GM23248 (cell line): ENCODE measurements at regions not wholly inside any gene's neighbourhood (a gene's known extent, or its start where the extent isn't known, plus 50 kb on each side); places are given as distances from the start of the nearest gene placed in this dataset.

Experiments
- DNase-seq: peaks from one replicate; pipeline ENCODE4 v3.0.0-alpha.2; 2015
- H2AFZ ChIP-seq: fragments of 200-600 bp; sonication (generic); 2 replicates; pipeline ENCODE4 v1.6.1; 2016; ENCODE audit warnings: antibody characterized with exemption
- H3F3A ChIP-seq: fragments of 200-600 bp; sonication (generic); 2 replicates; pipeline ENCODE4 v1.6.1; 2016; ENCODE audit warnings: mild to moderate bottlenecking, antibody characterized with exemption, mixed run types; ENCODE audit not compliant: insufficient read depth
- H3K27ac ChIP-seq: fragments of 200-600 bp; sonication (generic); 2 replicates; pipeline ENCODE4 v1.5.1; 2016; ENCODE audit warnings: mild to moderate bottlenecking
- H3K27me3 ChIP-seq: fragments of 200-600 bp; sonication (generic); replicated peaks from 2 replicates; pipeline ENCODE4 v1.6.1; 2016; ENCODE audit warnings: mild to moderate bottlenecking; ENCODE audit not compliant: insufficient read depth
- H3K36me3 ChIP-seq: fragments of 200-600 bp; sonication (generic); 2 replicates; pipeline ENCODE4 v1.6.1; 2016; ENCODE audit warnings: low read depth, mild to moderate bottlenecking
- H3K4me1 ChIP-seq: fragments of 200-600 bp; sonication (generic); 2 replicates; pipeline ENCODE4 v1.6.1; 2016; ENCODE audit warnings: mild to moderate bottlenecking; ENCODE audit not compliant: insufficient read depth
- H3K4me2 ChIP-seq: fragments of 200-600 bp; sonication (generic); one replicate; pipeline ENCODE4 v1.6.1; 2016; ENCODE audit warnings: mild to moderate bottlenecking; ENCODE audit not compliant: unreplicated experiment
- H3K4me3 ChIP-seq: fragments of 200-600 bp; sonication (generic); 2 replicates; pipeline ENCODE4 v1.5.1; 2016; ENCODE audit warnings: mild to moderate bottlenecking
- H3K79me2 ChIP-seq: fragments of 200-600 bp; sonication (generic); 2 replicates; pipeline ENCODE4 v1.6.1; 2016; ENCODE audit warnings: mild to moderate bottlenecking; ENCODE audit not compliant: insufficient read depth
- H3K9ac ChIP-seq: fragments of 200-600 bp; sonication (generic); 2 replicates; pipeline ENCODE4 v1.6.1; 2016; ENCODE audit warnings: mild to moderate bottlenecking
- H3K9me2 ChIP-seq: fragments of 200-600 bp; sonication (generic); 2 replicates; pipeline ENCODE4 v1.6.1; 2016; ENCODE audit warnings: mixed run types, mild to moderate bottlenecking, moderate library complexity; ENCODE audit not compliant: insufficient read depth
- H3K9me3 ChIP-seq: fragments of 200-600 bp; sonication (generic); one replicate; pipeline ENCODE4 v1.6.1; 2017; ENCODE audit warnings: low read depth
- H4K20me1 ChIP-seq: fragments of 200-600 bp; sonication (generic); 2 replicates; pipeline ENCODE4 v1.6.0; 2016; ENCODE audit not compliant: insufficient read depth
- EZH2 ChIP-seq: fragments of 200-600 bp; sonication (generic); IDR thresholded peaks from 2 replicates; pipeline ENCODE4 v1.6.1; 2018; ENCODE audit warnings: antibody characterized with exemption, mild to moderate bottlenecking; ENCODE audit not compliant: insufficient read depth, poor library complexity, severe bottlenecking
- EZH2phosphoT487 ChIP-seq: fragments of 200-600 bp; sonication (generic); IDR thresholded peaks from 2 replicates; pipeline ENCODE4 v1.6.1; 2018; ENCODE audit warnings: antibody characterized with exemption, moderate library complexity, mild to moderate bottlenecking, low read depth; ENCODE audit not compliant: insufficient read depth
- WGBS, 2 experiments: methylation state at CpG; one replicate each; pipeline ENCODE4 v1.1.6; 2015 to 2017; ENCODE audit warnings: low lambda C conversion rate in 2 of 2, low coverage in 1 of 2; ENCODE audit errors: missing lambda C conversion rate in 2 of 2; 5-methylcytosine and 5-hydroxymethylcytosine counted together
- in situ Hi-C: fragments of 300-500 bp; cut with MboI; formaldehyde crosslinking; loops from 2 replicates; pipeline ENCODE4 v1.15.0; 2020

DNA sequence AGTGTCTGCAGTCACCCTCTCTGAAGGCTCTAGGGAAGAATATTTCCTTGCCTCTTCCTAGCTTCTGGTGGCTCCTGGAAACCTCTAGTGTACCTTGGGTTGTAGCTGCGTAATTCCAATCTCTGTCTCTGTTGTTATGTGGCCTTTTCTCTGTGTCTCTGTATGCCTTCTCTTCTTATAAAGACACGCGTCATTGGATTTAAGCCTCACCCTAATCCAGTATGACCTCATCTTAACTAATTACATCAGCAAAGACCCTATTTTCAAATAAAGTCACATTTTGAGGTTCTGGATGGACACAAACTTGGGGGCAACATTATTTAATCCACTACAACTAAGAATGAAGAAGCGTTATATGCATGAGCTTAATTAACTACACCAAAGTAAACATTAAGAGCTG lies 111.4 kb upstream of the ZNF184 start:
- 57 to 62% methylated on average over 4 of the region's 4 CpGs for WGBS, 2 experiments
- no peaks in the 10 kb centered on the region for H3K27me3 ChIP-seq

DNA sequence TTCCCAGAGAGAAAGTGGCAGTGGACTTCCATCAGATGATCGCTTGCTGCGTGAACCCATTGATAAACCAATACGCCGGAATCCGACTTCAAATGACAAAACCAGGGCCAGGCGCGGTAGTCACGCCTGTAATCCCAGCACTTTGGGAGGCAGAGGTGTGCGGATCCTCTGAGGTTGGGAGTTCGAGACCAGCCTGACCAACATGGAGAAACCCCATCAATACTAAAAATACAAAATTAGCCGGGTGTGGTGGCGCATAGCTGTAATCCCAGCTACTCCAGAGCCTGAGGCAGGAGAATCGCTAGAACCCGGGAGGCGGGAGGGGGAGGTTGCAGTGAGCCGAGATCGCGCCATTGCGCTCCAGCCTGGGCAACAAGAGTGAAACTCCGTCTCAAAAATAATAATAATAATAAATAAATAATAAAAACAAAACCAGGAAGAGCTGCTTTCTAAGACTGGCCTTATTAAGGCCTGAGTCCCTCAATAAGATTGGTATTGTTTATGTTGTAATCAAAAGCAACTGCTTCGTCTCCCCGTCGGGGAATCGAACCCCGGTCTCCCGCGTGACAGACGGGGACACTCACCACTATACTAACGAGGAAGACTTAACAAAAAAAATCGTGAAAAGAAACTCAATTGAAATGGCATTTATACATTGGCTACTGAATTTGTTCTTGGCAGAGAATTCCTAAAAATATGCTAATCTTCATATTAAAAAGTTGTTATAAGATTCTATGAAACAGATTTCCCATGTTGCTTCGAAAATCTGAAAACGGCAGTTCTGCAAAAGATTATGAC lies 110.2 kb upstream of the ZNF184 start:
- TF ChIP-seq EZH2phosphoT487 (no peak), EZH2 (no peak)
- 9 to 10% methylated on average over 32 of the region's 32 CpGs for WGBS, 2 experiments
- Histone ChIP-seq H2AFZ (peak overlapping the region; percentile 10; the same call in 1 of the 2 replicates), H3K9me3 (no peaks in the 10 kb centered on the region), H3K27me3 (no peaks in the 10 kb centered on the region), H3F3A (no peaks in the 10 kb centered on the region), H3K79me2 (no peaks in the 10 kb centered on the region), H3K9me2 (no peaks in the 10 kb centered on the region), H3K36me3 (no peaks in the 10 kb centered on the region), H4K20me1 (no peaks in the 10 kb centered on the region), H3K27ac (no peak overlapping the region), H3K4me3 (no peak overlapping the region), H3K4me1 (no peaks in the 10 kb centered on the region), H3K4me2 (no peak overlapping the region), H3K9ac (no peak overlapping the region)
- DNase-seq: peak; percentile 63
- in situ Hi-C loops: no loop called here

More for the DNA sequence above, 111.4 kb upstream of the ZNF184 start:
- Histone ChIP-seq H3K4me2 (no peak overlapping the region), H3F3A (0 out of 2 replicates have a peak, but pooled peaks cover 5% of the 10 kb centered on the region), H3K9me3 (no peaks in the 10 kb centered on the region), H3K27ac (no peak overlapping the region), H2AFZ (no peak overlapping the region), H3K36me3 (no peaks in the 10 kb centered on the region), H3K4me1 (no peaks in the 10 kb centered on the region), H4K20me1 (no peaks in the 10 kb centered on the region), H3K9me2 (no peaks in the 10 kb centered on the region), H3K4me3 (no peak overlapping the region), H3K79me2 (no peaks in the 10 kb centered on the region), H3K9ac (no peak overlapping the region)
- DNase-seq: no peak
- in situ Hi-C loops: no loop called here
- no peak for TF ChIP-seq EZH2phosphoT487
- no peak for TF ChIP-seq EZH2

DNA sequence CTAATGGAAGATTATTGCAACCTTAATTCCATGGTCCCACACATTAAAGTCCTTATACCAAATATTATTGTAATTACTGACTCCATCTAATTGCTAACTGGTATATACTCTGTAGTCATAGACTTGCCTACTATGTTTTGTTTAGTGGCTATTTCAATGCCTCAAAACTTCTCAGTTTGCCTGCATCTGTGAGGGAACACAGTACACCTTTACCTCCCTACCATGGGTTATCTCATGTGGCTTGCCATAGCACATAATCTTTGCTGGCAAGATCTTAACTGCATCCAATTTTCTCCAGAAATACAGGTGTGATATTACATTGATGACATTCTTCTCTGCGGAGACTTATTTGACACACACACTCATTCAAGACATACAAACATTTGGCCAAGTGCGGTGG lies 107.1 kb upstream of the ZNF184 start:
- no peaks in the 10 kb centered on the region for H3K4me1 ChIP-seq
- H3F3A ChIP-seq: no peaks in the 10 kb centered on the region
- H3K79me2 ChIP-seq: no peaks in the 10 kb centered on the region
- no peaks in the 10 kb centered on the region for H3K36me3 ChIP-seq
- H3K9me2 ChIP-seq: no peaks in the 10 kb centered on the region
- no peak for TF ChIP-seq EZH2
- no peak for TF ChIP-seq EZH2phosphoT487
- no peak overlapping the region for H3K9ac ChIP-seq
- in situ Hi-C loops: no loop called here
- 70 to 80% methylated on average over 2 of the region's 2 CpGs for WGBS, 2 experiments
- H3K27ac ChIP-seq: no peak overlapping the region
- no peaks in the 10 kb centered on the region for H4K20me1 ChIP-seq
- no peak overlapping the region for H3K4me3 ChIP-seq
- H2AFZ ChIP-seq: no peak overlapping the region
- no peaks in the 10 kb centered on the region for H3K27me3 ChIP-seq
- H3K9me3 ChIP-seq: no peaks in the 10 kb centered on the region
- H3K4me2 ChIP-seq: no peak overlapping the region
- no peak for DNase-seq

DNA sequence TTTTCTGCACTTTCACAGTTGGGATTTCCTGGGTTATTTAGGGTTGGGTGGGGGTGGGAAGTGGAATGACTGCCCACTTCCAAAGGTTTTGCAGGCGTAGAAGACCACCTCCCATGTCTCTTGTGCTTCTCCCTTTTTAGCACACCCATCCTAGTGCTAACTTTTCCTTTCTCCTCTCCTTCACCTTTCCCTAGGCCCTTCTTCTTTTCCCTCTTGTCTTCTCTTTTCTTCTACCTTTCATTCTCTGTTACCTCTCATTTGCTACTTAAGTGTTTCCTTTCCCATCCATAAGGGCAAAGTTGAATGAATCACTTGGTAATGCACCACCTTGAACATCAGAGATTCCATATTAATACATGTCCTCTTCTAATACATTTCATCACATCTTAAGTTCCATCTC lies 105.0 kb upstream of the ZNF184 start:
- no peak overlapping the region for H3K4me2 ChIP-seq
- no peaks in the 10 kb centered on the region for H3K4me1 ChIP-seq
- no peak overlapping the region for H3K9ac ChIP-seq
- WGBS, 2 experiments: 0 to 10% methylated on average over 1 of the region's 1 CpG
- 0 out of 2 replicates have a peak, but pooled peaks cover 4% of the 10 kb centered on the region for H3K27me3 ChIP-seq
- DNase-seq: no peak
- H3K27ac ChIP-seq: no peak overlapping the region
- H3K79me2 ChIP-seq: no peaks in the 10 kb centered on the region
- H3K9me2 ChIP-seq: no peaks in the 10 kb centered on the region
- in situ Hi-C loops: no loop called here
- no peaks in the 10 kb centered on the region for H4K20me1 ChIP-seq
- no peak overlapping the region for H3K4me3 ChIP-seq
- TF ChIP-seq EZH2: no peak
- TF ChIP-seq EZH2phosphoT487: no peak
- H3K36me3 ChIP-seq: no peaks in the 10 kb centered on the region
- H2AFZ ChIP-seq: no peak overlapping the region
- no peaks in the 10 kb centered on the region for H3F3A ChIP-seq
- no peaks in the 10 kb centered on the region for H3K9me3 ChIP-seq
